ENCODE measurements at regions not wholly inside any gene's neighbourhood (a gene's known extent, or its start where the extent isn't known, plus 50 kb on each side); places are given as distances from the start of the nearest gene placed in this dataset.

DNA sequence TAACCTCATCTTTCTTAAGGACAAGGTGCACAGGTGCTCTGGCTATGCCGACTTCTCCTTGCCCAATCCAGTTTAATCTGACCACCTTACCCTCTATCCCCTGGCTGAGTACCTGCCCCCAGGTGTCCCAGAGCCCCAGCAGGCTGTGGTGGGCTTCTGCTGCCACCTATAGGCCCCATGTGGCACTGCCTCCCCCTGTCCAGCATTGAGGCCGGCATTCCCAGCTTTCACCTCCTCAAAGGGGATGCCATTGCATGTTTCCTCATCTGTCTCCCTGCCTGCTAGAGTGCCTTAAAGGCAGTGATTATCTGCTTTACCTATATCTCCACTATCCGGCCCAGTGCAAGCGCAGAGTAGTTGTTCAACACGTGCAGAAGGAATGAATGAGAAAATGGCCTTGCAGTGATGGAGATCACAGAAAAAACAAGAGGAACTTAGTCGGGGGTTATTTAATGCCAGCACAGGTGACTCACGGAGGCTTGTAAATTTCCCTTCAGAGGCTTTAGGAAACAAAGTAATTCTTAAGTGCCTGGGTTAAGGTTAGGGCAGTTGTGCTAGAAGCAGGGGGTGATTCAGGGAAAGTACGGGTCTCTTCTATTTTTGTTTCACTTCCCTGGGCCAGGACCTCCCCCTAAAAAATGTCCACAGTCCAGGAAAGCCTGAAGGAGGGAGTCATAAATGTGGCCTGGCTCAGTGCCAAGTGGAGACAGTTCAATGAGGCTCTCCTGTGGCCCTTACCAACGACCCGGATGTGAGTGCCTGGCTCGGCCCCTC lies 131.8 kb upstream of the NGF start:
- peak; percentile 67 for DNase-seq (ENCODE audit: low read depth)
- H3K4me3 ChIP-seq (ENCODE audit: low read depth, low read length), result peak overlapping the region; percentile 19

DNA sequence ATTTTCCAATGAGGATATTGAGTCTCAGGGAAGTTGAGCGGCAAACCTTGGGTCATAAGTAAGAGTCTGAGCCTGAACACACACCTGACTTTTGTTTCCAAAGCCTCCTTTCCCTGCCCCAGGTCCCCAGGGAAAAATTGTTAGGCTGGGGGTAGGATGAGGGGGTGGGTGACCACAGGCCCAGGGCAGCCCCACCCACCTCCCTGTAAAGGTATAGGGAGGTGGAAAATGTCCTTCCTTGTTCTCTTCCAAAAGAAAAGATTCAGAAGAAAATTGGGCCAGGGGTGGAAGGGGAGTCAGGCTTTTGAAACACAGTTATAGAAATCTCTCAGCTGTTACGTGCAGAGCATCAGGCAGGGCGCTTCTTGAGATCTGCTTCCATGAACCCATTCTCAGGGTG lies 129.7 kb upstream of the NGF start:
- no peak for DNase-seq (ENCODE audit: low read depth)
- TF ChIP-seq, protein P1, sequence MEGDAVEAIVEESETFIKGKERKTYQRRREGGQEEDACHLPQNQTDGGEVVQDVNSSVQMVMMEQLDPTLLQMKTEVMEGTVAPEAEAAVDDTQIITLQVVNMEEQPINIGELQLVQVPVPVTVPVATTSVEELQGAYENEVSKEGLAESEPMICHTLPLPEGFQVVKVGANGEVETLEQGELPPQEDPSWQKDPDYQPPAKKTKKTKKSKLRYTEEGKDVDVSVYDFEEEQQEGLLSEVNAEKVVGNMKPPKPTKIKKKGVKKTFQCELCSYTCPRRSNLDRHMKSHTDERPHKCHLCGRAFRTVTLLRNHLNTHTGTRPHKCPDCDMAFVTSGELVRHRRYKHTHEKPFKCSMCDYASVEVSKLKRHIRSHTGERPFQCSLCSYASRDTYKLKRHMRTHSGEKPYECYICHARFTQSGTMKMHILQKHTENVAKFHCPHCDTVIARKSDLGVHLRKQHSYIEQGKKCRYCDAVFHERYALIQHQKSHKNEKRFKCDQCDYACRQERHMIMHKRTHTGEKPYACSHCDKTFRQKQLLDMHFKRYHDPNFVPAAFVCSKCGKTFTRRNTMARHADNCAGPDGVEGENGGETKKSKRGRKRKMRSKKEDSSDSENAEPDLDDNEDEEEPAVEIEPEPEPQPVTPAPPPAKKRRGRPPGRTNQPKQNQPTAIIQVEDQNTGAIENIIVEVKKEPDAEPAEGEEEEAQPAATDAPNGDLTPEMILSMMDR (conservative IDR thresholded peaks at IDR 0.05; ENCODE audit: low read depth, low read length), result no peak
- H3K4me3 ChIP-seq (ENCODE audit: low read depth, low read length), result no peak overlapping the region

More for the DNA sequence above, 131.8 kb upstream of the NGF start:
- TF ChIP-seq, protein P1 (conservative IDR thresholded peaks at IDR 0.05; ENCODE audit: low read depth, low read length), result peak; percentile 97

DNA sequence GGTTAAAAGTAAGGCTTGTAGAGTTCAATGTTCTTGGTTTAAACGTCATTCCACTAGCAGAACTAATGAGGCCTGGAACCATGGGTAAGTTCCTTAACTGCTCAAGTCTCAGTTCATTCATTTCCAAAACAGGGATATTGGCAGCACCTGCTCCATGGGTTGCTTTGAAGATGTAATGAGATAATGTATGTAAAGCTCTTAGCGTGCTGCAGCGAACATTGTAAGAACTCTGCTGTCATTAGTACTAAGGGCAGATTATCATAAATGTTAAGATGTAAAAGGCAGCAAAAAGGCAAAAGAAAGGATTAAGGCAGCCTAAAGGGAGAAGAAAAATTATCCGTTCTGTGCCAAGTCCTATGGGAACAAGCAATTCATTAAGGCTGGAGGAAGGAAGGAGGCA lies 129.1 kb upstream of the NGF start:
- DNase-seq (ENCODE audit: low read depth), result no peak
- no peak overlapping the region for H3K4me3 ChIP-seq (ENCODE audit: low read depth, low read length)
- TF ChIP-seq, protein P1 (conservative IDR thresholded peaks at IDR 0.05; ENCODE audit: low read depth, low read length), result no peak

DNA sequence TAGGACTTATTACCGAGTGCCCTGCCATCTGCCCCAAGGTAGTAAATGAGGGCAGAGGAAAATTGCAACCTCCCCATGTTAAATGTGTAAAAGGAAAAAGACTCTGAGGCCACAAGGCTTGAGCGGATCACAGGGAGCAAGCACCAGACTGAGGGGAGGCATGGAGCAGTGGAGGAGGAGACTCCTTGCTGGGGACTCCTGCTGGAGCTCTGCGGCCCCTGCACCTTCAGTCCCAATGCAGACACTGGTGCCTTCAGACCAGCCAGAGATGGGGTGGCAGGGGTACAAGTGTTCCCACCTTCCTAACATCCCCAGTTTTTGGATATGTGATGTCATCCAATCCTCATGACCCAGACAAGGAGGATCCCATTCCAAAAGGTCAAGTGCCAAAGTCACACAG lies 128.4 kb upstream of the NGF start:
- DNase-seq (ENCODE audit: low read depth), result no peak
- no peak overlapping the region for H3K4me3 ChIP-seq (ENCODE audit: low read depth, low read length)
- TF ChIP-seq, protein P1 (conservative IDR thresholded peaks at IDR 0.05; ENCODE audit: low read depth, low read length), result peak; percentile 15

DNA sequence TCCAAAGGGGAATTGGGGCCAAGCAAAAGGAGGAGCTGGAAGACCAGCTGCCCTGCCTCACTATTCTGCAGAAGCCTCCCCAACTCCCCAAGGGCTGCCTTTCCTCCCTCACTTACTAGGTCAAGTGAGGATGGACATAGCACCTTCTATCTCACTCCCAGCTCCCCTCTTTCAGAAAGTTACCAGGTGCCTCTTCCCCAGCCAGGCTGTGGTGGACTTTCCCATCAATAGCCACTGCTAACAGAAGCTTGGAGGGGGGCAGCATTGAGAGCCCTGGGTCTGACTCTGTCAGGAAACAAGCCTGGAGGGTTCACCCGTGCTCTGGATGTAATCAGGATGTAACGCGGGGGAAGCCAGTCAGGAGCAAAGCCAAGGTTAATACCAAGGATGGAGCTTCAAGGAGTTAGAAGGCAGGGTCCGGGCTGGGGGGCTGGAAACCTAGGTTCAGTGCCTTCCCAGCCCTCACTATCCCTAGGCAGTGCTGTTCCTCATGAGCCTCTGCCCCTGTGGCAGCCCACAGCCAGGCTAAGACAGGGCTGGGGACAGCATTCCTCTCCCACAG lies 127.8 kb upstream of the NGF start:
- TF ChIP-seq, protein P1 (conservative IDR thresholded peaks at IDR 0.05; ENCODE audit: low read depth, low read length), result no peak

DNA sequence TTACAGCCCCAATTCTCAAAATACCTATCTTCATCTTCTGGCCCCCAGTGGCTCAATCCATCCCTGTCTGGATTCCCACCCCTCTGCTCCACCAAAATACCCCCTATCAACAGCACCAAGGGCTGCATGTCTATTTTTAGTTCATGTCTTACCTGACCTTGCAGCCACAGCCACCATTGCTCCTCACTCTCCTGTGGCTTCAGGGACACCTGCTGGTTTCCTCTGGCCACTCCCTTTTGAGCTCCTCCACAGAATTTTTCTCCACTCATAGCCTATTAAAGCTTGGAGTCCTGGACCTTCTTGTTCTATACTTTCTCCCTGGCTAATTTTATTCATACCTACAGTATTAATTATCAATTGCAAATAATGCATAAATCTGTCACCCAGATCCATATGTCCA lies 125.3 kb upstream of the NGF start:
- TF ChIP-seq, protein P1 (conservative IDR thresholded peaks at IDR 0.05; ENCODE audit: low read depth, low read length), result peak; percentile 67
- H3K4me3 ChIP-seq (ENCODE audit: low read depth, low read length), result no peak overlapping the region
- DNase-seq (ENCODE audit: low read depth), result no peak

More for the DNA sequence above, 127.8 kb upstream of the NGF start:
- no peak overlapping the region for H3K4me3 ChIP-seq (ENCODE audit: low read depth, low read length)
- no peak for DNase-seq (ENCODE audit: low read depth)
